Keratinocyte (primary cell): ENCODE measurements at regions not wholly inside any gene's neighbourhood (a gene's known extent, or its start where the extent isn't known, plus 50 kb on each side); places are given as distances from the start of the nearest gene placed in this dataset.

Experiments
- DNase-seq: peaks from one replicate; pipeline ENCODE4 v3.0.0-alpha.2; 2011; ENCODE audit warnings: low read depth, missing footprints, low spot score
- FAIRE-seq: peaks from 2 replicates; lab custom pipeline; 2011; peaks lifted over from hg19 to GRCh38; lab: Jason Lieb, UNC
- H2AFZ ChIP-seq: 2 replicates; pipeline ENCODE4 v1.6.0; 2012; ENCODE audit warnings: low read length, control low read depth, inconsistent platforms; ENCODE audit not compliant: control insufficient read depth
- H3K27ac ChIP-seq: 2 replicates; pipeline ENCODE4 v1.5.1; 2011; ENCODE audit warnings: low read length; ENCODE audit not compliant: control insufficient read depth, insufficient read depth
- H3K27me3 ChIP-seq: 3 replicates; pipeline ENCODE4 v1.6.0; 2011; ENCODE audit warnings: low read length; ENCODE audit not compliant: control insufficient read depth, insufficient read depth; ENCODE audit errors: extremely low read depth
- H3K36me3 ChIP-seq, 2 experiments: 2 replicates in 1 of 2; 3 replicates in 1 of 2; pipeline ENCODE4 v1.5.1; 2011; ENCODE audit warnings: low read length in 2 of 2, mild to moderate bottlenecking in 1 of 2; ENCODE audit not compliant: control insufficient read depth in 2 of 2, insufficient read depth in 2 of 2; ENCODE audit errors: extremely low read depth in 1 of 2
- H3K4me1 ChIP-seq: 3 replicates; pipeline ENCODE4 v1.5.1; 2011; ENCODE audit warnings: low read length; ENCODE audit not compliant: control insufficient read depth, insufficient read depth; ENCODE audit errors: extremely low read depth
- H3K4me2 ChIP-seq: 3 replicates; pipeline ENCODE4 v1.6.0; 2011; ENCODE audit warnings: low read depth, low read length; ENCODE audit not compliant: control insufficient read depth, insufficient read depth; ENCODE audit errors: extremely low read depth
- H3K4me3 ChIP-seq, 3 experiments: fragments of 200-600 bp in 1 of 3; sonication (generic) in 1 of 3; 2 replicates in 2 of 3; 3 replicates in 1 of 3; pipeline ENCODE4 v1.5.1; 2011 to 2016; ENCODE audit warnings: low read length in 3 of 3, mild to moderate bottlenecking in 3 of 3, control low read depth in 2 of 3, inconsistent platforms in 1 of 3, low read depth in 1 of 3, mixed read lengths in 1 of 3, mixed run types in 1 of 3, moderate library complexity in 1 of 3; ENCODE audit not compliant: control insufficient read depth in 2 of 3, insufficient read depth in 2 of 3; ENCODE audit errors: extremely low read depth in 1 of 3
- H3K79me2 ChIP-seq: 2 replicates; pipeline ENCODE4 v1.6.0; 2012; ENCODE audit warnings: low read length; ENCODE audit not compliant: control insufficient read depth, insufficient read depth
- H3K9ac ChIP-seq: 3 replicates; pipeline ENCODE4 v1.6.0; 2011; ENCODE audit warnings: low read length; ENCODE audit not compliant: control insufficient read depth, insufficient read depth; ENCODE audit errors: extremely low read depth
- H3K9me1 ChIP-seq: 3 replicates; pipeline ENCODE4 v1.6.0; 2011; ENCODE audit warnings: low read length; ENCODE audit not compliant: control insufficient read depth, insufficient read depth; ENCODE audit errors: extremely low read depth
- H3K9me3 ChIP-seq: 2 replicates; pipeline ENCODE4 v1.5.1; 2012; ENCODE audit warnings: low read depth, low read length; ENCODE audit not compliant: control insufficient read depth
- H4K20me1 ChIP-seq: 3 replicates; pipeline ENCODE4 v1.6.0; 2011; ENCODE audit warnings: low read length; ENCODE audit not compliant: control insufficient read depth, insufficient read depth; ENCODE audit errors: extremely low read depth
- EZH2 ChIP-seq: IDR thresholded peaks from one replicate; pipeline ENCODE4 v1.6.1; 2012; ENCODE audit warnings: inconsistent platforms, mild to moderate bottlenecking, low read length, moderate library complexity
- dilution Hi-C: fragments of 300-500 bp; cut with MboI; formaldehyde crosslinking; loops from one replicate; pipeline ENCODE4 v1.7.0; 2020; ENCODE audit warnings: low sequenced_read_pairs; ENCODE audit not compliant: extremely low pct_ligation_motif_present
- TF ChIP-seq, protein P1 (sequence below), 3 experiments: IDR thresholded peaks in 1 of 3; conservative IDR thresholded peaks in 1 of 3; optimal IDR thresholded peaks in 1 of 3; 2 replicates in 2 of 3; 3 replicates in 1 of 3; pipeline versions ENCODE3 to v1.5.1; 2011; ENCODE audit warnings: low read length in 3 of 3, mild to moderate bottlenecking in 3 of 3, moderate library complexity in 2 of 3, control low read depth in 1 of 3, inconsistent platforms in 1 of 3; ENCODE audit not compliant: insufficient read depth in 2 of 3; ENCODE audit errors: extremely low read depth in 1 of 3

DNA sequence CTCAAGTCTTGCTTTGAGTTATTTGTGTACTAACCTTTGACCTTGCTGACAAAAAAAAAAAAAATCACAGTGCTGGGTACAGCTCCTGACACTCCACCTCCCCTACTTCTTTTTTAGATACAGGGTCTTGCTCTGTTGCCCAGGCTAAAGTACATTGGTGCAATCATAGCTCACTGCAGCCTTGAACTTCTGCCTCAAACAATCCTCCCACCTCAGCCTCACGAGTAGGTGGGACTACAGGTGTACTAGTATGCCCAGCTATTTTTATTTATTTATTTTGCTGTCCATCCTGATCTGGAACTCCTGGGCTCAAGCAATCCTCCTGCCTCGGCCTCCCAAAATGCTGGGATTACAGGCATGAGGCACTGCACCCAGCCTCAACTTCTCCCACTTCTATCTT is 57.2 kb upstream of the KCNMB1 start:
- dilution Hi-C loops, result no loop called here
- no peak overlapping the region for H2AFZ ChIP-seq
- no peak for DNase-seq
- H3K4me1 ChIP-seq, result no peaks in the 10 kb centered on the region
- no peak overlapping the region for H3K9ac ChIP-seq
- H4K20me1 ChIP-seq, result no peaks in the 10 kb centered on the region
- no peak overlapping the region for H3K4me2 ChIP-seq
- no peak overlapping the region for H3K27ac ChIP-seq
- H3K36me3 ChIP-seq, result no peaks in the 10 kb centered on the region
- H3K27me3 ChIP-seq, result no peaks in the 10 kb centered on the region
- FAIRE-seq, result no peak
- no peak for TF ChIP-seq EZH2
- TF ChIP-seq, protein P1, sequence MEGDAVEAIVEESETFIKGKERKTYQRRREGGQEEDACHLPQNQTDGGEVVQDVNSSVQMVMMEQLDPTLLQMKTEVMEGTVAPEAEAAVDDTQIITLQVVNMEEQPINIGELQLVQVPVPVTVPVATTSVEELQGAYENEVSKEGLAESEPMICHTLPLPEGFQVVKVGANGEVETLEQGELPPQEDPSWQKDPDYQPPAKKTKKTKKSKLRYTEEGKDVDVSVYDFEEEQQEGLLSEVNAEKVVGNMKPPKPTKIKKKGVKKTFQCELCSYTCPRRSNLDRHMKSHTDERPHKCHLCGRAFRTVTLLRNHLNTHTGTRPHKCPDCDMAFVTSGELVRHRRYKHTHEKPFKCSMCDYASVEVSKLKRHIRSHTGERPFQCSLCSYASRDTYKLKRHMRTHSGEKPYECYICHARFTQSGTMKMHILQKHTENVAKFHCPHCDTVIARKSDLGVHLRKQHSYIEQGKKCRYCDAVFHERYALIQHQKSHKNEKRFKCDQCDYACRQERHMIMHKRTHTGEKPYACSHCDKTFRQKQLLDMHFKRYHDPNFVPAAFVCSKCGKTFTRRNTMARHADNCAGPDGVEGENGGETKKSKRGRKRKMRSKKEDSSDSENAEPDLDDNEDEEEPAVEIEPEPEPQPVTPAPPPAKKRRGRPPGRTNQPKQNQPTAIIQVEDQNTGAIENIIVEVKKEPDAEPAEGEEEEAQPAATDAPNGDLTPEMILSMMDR (optimal IDR thresholded peaks at IDR 0.05 in 1 of 3, IDR thresholded peaks at IDR 0.05 in 1 of 3, conservative IDR thresholded peaks at IDR 0.05 in 1 of 3; ENCODE audit: extremely low read depth in 1 of 3, insufficient read depth in 2 of 3, low read length in 3 of 3), result no peak
- H3K9me3 ChIP-seq, result no peaks in the 10 kb centered on the region
- H3K79me2 ChIP-seq, result no peaks in the 10 kb centered on the region
- H3K9me1 ChIP-seq, result no peaks in the 10 kb centered on the region
- no peak overlapping the region for H3K4me3 ChIP-seq

GRCh38 chr5:170445936-170446335 is 56.8 kb upstream of the KCNMB1 start:
- TF ChIP-seq EZH2, result no peak
- TF ChIP-seq, protein P1 (optimal IDR thresholded peaks at IDR 0.05 in 1 of 3, IDR thresholded peaks at IDR 0.05 in 1 of 3, conservative IDR thresholded peaks at IDR 0.05 in 1 of 3; ENCODE audit: extremely low read depth in 1 of 3, insufficient read depth in 2 of 3, low read length in 3 of 3), result no peak
- dilution Hi-C loops, result no loop called here
- Histone ChIP-seq H3K36me3 (no peaks in the 10 kb centered on the region), H3K27me3 (no peaks in the 10 kb centered on the region), H3K9ac (no peak overlapping the region), H3K9me1 (no peaks in the 10 kb centered on the region), H3K79me2 (no peaks in the 10 kb centered on the region), H2AFZ (no peak overlapping the region), H3K4me1 (no peaks in the 10 kb centered on the region), H4K20me1 (no peaks in the 10 kb centered on the region), H3K9me3 (no peaks in the 10 kb centered on the region), H3K4me2 (no peak overlapping the region), H3K27ac (no peak overlapping the region), H3K4me3 (no peak overlapping the region)
- no peak for DNase-seq
- no peak for FAIRE-seq
